NCI-H146 treated with DMSO at 0.1 percent for 48 hours (cell line): ENCODE measurements at regions not wholly inside any gene's neighbourhood (a gene's known extent, or its start where the extent isn't known, plus 50 kb on each side); places are given as distances from the start of the nearest gene placed in this dataset.

Experiments used
- DNase-seq: peaks from one replicate; lab custom pipeline; 2025; ENCODE audit not compliant: unreplicated experiment; lab: John Stamatoyannopoulos, UW

GRCh38 chr11:86193297-86194095 lies 51.1 kb upstream of the EED start:
- DNase-seq: peak; percentile 89

- DNase-seq: peak; percentile 95
These were observed 51.9 kb upstream of the EED start for GRCh38 chr11:86192519-86193257.

- DNase-seq: no peak
These were observed 52.7 kb upstream of the EED start for GRCh38 chr11:86191874-86192273.

GRCh38 chr11:86187027-86187426 lies 57.5 kb upstream of the EED start:
- no peak for DNase-seq

- DNase-seq: no peak
These were observed 58.2 kb upstream of the EED start for GRCh38 chr11:86186386-86186785.

- DNase-seq: no peak
These were observed 59.2 kb upstream of the EED start for GRCh38 chr11:86185381-86185750.

GRCh38 chr11:86184728-86185380 lies 59.7 kb upstream of the EED start:
- DNase-seq: no peak

- no peak for DNase-seq
These were observed 60.9 kb upstream of the EED start for GRCh38 chr11:86183694-86184093.

GRCh38 chr11:86182976-86183584 lies 61.5 kb upstream of the EED start:
- DNase-seq: no peak

GRCh38 chr11:86181379-86181778 lies 63.2 kb upstream of the EED start:
- DNase-seq: no peak

GRCh38 chr11:86180851-86181250 lies 63.7 kb upstream of the EED start:
- DNase-seq: no peak

GRCh38 chr11:86180423-86180822 lies 64.1 kb upstream of the EED start:
- DNase-seq: no peak

GRCh38 chr11:86179646-86180064 lies 64.9 kb upstream of the EED start:
- no peak for DNase-seq

- DNase-seq: no peak
These were observed 67.3 kb upstream of the EED start for GRCh38 chr11:86177302-86177701.

GRCh38 chr11:86176165-86176884 lies 68.2 kb upstream of the EED start:
- DNase-seq: peak; percentile 4

GRCh38 chr11:86175626-86176025 lies 68.9 kb upstream of the EED start:
- DNase-seq: no peak

GRCh38 chr11:86175191-86175590 lies 69.4 kb upstream of the EED start:
- DNase-seq: no peak

GRCh38 chr11:86174101-86175046 lies 70.2 kb upstream of the EED start:
- no peak for DNase-seq

- no peak for DNase-seq
These were observed 71.7 kb upstream of the EED start for GRCh38 chr11:86172894-86173293.

- DNase-seq: no peak
These were observed 72.9 kb upstream of the EED start for GRCh38 chr11:86171627-86172026.
